Brain microvascular endothelial cell (primary cell): ENCODE measurements at regions not wholly inside any gene's neighbourhood (a gene's known extent, or its start where the extent isn't known, plus 50 kb on each side); places are given as distances from the start of the nearest gene placed in this dataset.

Experiments used
- DNase-seq: peaks from one replicate; pipeline ENCODE4 v3.0.0-alpha.2; 2020
- H3K27ac ChIP-seq: fragments of 250-450 bp; sonication (Bioruptor Pico); 2 replicates; pipeline ENCODE4 v1.5.1; 2020; ENCODE audit warnings: mild to moderate bottlenecking, moderate library complexity
- H3K27me3 ChIP-seq: fragments of 250-450 bp; sonication (Bioruptor Pico); replicated peaks from 2 replicates; pipeline ENCODE4 v1.5.1; 2020; ENCODE audit warnings: mild to moderate bottlenecking
- H3K36me3 ChIP-seq: fragments of 250-450 bp; sonication (Bioruptor Pico); replicated peaks from 2 replicates; pipeline ENCODE4 v1.5.1; 2020; ENCODE audit warnings: mild to moderate bottlenecking
- H3K4me3 ChIP-seq: 2 replicates; pipeline ENCODE4 v1.5.1; 2011; ENCODE audit warnings: low read depth, mild to moderate bottlenecking, control low read depth, low read length, moderate library complexity
- in situ Hi-C: cut with HindIII; loops from 2 replicates; pipeline ENCODE4 v1.10.0; 2017; ENCODE audit warnings: low sequenced_read_pairs, low pct_ligation_motif_present
- TF ChIP-seq, protein P1 (sequence below): IDR thresholded peaks from 2 replicates; pipeline ENCODE4 v1.5.1; 2011; ENCODE audit warnings: low read depth, mild to moderate bottlenecking, moderate library complexity, low read length, control low read depth, inconsistent platforms; ENCODE audit errors: missing control alignments

GRCh38 chr5:1692381-1692780 lies 107.3 kb downstream of the MRPL36 start:
- no peaks in the 10 kb centered on the region for H3K27me3 ChIP-seq
- no peak for DNase-seq
- no peaks in the 10 kb centered on the region for H3K36me3 ChIP-seq
- no peak overlapping the region for H3K27ac ChIP-seq
- in situ Hi-C loops, result no loop called here
- TF ChIP-seq, protein P1, sequence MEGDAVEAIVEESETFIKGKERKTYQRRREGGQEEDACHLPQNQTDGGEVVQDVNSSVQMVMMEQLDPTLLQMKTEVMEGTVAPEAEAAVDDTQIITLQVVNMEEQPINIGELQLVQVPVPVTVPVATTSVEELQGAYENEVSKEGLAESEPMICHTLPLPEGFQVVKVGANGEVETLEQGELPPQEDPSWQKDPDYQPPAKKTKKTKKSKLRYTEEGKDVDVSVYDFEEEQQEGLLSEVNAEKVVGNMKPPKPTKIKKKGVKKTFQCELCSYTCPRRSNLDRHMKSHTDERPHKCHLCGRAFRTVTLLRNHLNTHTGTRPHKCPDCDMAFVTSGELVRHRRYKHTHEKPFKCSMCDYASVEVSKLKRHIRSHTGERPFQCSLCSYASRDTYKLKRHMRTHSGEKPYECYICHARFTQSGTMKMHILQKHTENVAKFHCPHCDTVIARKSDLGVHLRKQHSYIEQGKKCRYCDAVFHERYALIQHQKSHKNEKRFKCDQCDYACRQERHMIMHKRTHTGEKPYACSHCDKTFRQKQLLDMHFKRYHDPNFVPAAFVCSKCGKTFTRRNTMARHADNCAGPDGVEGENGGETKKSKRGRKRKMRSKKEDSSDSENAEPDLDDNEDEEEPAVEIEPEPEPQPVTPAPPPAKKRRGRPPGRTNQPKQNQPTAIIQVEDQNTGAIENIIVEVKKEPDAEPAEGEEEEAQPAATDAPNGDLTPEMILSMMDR, result no peak
- H3K4me3 ChIP-seq, result no peak overlapping the region

DNA sequence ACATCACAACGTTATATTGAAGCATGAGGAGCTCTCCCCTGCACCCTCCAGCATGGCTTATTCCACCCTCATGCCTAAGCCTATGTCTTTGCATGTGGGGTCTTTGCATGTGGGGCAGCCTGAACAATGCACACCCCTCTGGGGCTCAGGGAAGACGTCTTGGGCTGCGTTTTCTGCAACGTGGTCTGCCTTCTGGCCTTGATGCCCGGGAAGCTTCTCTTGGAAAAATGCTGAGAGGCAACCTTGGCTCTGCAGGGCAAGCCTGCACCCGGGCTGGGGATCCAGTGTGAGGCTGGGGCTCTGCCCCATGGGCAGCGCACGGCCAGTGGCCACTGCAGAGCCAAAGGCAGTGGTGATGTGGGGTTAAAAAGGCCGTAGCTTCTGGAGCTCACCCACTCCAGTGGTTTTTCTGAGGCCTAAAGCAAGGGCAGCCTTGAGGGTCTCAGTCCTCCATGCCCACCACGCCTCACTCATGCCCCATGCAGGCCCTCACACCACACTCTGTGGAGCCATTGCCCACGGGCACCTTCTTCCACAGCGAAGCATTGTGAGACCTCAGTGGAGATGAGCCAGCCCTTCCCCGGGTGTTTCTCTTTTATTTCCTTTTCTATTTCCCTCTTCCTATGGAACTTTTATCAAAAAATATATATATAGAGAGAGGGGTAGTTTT lies 112.2 kb downstream of the MRPL36 start:
- no peak for DNase-seq
- in situ Hi-C loops, result no loop called here
- no peak overlapping the region for H3K4me3 ChIP-seq
- no peaks in the 10 kb centered on the region for H3K27me3 ChIP-seq
- H3K27ac ChIP-seq, result no peak overlapping the region
- no peaks in the 10 kb centered on the region for H3K36me3 ChIP-seq
- TF ChIP-seq, protein P1, result no peak

DNA sequence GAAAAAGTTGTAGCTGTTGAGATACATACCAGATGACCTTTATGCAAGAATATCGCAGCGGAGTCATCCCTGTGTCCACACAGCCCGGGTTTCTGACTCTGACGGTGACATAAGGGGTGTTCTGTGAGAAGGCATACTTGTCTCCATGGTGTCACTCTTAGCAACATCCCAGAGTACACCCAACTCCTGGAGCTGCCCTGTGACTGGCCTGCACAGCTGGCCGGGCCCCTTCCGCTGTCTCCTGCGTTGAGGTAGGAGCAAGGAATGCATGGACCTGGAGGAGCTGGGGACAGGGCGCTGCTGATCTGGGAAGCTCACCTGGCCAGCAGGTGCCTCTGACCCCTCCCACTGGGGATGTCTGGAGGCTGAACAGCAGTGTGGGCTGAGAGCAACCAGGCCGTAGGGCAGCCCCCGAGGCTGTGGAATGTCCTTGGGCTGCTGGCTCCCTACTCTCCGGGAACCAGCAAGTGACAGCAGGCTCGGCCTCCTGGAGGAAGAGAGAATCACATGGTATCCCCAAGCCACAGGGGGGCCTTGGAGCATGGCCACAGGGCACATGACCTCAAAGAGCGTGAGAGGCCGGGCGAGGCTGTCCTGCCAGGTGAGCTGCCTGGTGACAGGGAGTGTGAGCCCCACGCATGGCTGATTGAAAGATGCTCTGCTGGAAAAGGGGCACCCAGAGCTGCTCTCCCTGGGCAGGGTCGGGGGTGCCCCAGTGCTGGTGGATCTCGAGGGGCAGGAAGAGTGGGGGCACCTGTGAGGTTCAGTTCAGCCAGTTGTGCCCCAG lies 113.4 kb downstream of the MRPL36 start:
- DNase-seq, result no peak
- Histone ChIP-seq H3K27me3 (no peaks in the 10 kb centered on the region), H3K36me3 (no peaks in the 10 kb centered on the region), H3K4me3 (no peak overlapping the region), H3K27ac (no peak overlapping the region)
- TF ChIP-seq, protein P1, result no peak
- in situ Hi-C loops, result no loop called here

DNA sequence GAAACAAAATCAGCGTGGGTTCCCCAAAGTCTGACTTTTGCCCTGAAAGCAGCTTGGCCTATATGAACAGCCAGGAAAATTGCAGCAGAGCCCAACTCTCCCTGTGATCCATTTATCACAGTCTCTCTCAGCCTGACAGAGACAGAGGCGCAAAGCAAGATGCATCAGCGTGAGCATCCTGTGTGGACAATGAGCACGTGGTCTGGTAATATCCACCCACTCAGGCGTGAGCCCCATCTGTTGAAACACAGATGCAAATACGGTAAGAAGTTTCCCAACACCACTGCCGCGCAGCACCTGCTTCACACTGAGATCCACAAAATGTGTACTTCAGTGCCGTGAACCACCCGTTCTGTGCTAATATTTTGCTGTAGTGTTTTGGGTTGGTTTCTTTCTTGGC lies 114.6 kb downstream of the MRPL36 start:
- in situ Hi-C loops, result no loop called here
- TF ChIP-seq, protein P1, result no peak
- no peaks in the 10 kb centered on the region for H3K27me3 ChIP-seq

GRCh38 chr5:1681955-1682354 lies 117.7 kb downstream of the MRPL36 start:
- H3K36me3 ChIP-seq, result no peaks in the 10 kb centered on the region
- in situ Hi-C loops, result no loop called here
- no peaks in the 10 kb centered on the region for H3K27me3 ChIP-seq
- no peak overlapping the region for H3K27ac ChIP-seq
- TF ChIP-seq, protein P1, result no peak
- H3K4me3 ChIP-seq, result no peak overlapping the region
- DNase-seq, result no peak

More for the DNA sequence above, 114.6 kb downstream of the MRPL36 start:
- H3K36me3 ChIP-seq, result no peaks in the 10 kb centered on the region
- no peak for DNase-seq
- H3K27ac ChIP-seq, result no peak overlapping the region
- H3K4me3 ChIP-seq, result no peak overlapping the region
